Loucy (cell line): ENCODE measurements at regions not wholly inside any gene's neighbourhood (a gene's known extent, or its start where the extent isn't known, plus 50 kb on each side); places are given as distances from the start of the nearest gene placed in this dataset.

Source experiments
- H2AFZ ChIP-seq: fragments of 200-600 bp; sonication (generic); 2 replicates; pipeline ENCODE4 v1.6.0; 2016; ENCODE audit warnings: antibody characterized with exemption, mild to moderate bottlenecking, low read length, moderate library complexity
- H3F3A ChIP-seq: fragments of 200-600 bp; 2 replicates; pipeline ENCODE4 v1.6.0; 2016; ENCODE audit warnings: antibody characterized with exemption, low read depth, mild to moderate bottlenecking
- H3K27me3 ChIP-seq: fragments of 200-600 bp; sonication (generic); 2 replicates; pipeline ENCODE4 v1.6.1; 2014; ENCODE audit warnings: low read length, mild to moderate bottlenecking; ENCODE audit not compliant: insufficient read depth, poor library complexity, severe bottlenecking
- H3K36me3 ChIP-seq: fragments of 200-600 bp; sonication (generic); 2 replicates; pipeline ENCODE4 v1.6.1; 2016; ENCODE audit warnings: low read length; ENCODE audit not compliant: insufficient read depth
- H3K4me1 ChIP-seq: fragments of 200-600 bp; sonication (generic); 2 replicates; pipeline ENCODE4 v1.5.1; 2014; ENCODE audit warnings: low read length, mild to moderate bottlenecking; ENCODE audit not compliant: insufficient read depth, poor library complexity, severe bottlenecking
- H3K4me2 ChIP-seq: fragments of 200-600 bp; sonication (generic); 2 replicates; pipeline ENCODE4 v1.6.0; 2014; ENCODE audit warnings: antibody characterized with exemption, low read length, low read depth, mild to moderate bottlenecking; ENCODE audit not compliant: poor library complexity, severe bottlenecking
- H3K4me3 ChIP-seq: fragments of 200-600 bp; sonication (generic); 2 replicates; pipeline ENCODE4 v1.5.1; 2014; ENCODE audit warnings: low read length, mild to moderate bottlenecking, mixed read lengths; ENCODE audit not compliant: poor library complexity, severe bottlenecking
- H3K79me2 ChIP-seq: fragments of 200-600 bp; sonication (generic); 2 replicates; pipeline ENCODE4 v1.6.1; 2014; ENCODE audit warnings: low read length; ENCODE audit not compliant: insufficient read depth
- H3K9ac ChIP-seq: fragments of 200-600 bp; sonication (generic); 2 replicates; pipeline ENCODE4 v1.6.0; 2014; ENCODE audit warnings: mild to moderate bottlenecking, low read depth, low read length, moderate library complexity; ENCODE audit not compliant: poor library complexity, severe bottlenecking
- H3K9me2 ChIP-seq: fragments of 200-600 bp; sonication (generic); replicated peaks from 2 replicates; pipeline ENCODE4 v1.6.1; 2016; ENCODE audit warnings: low read depth, low read length, mixed read lengths
- H3K9me3 ChIP-seq: fragments of 200-600 bp; sonication (generic); 2 replicates; pipeline ENCODE4 v1.6.1; 2014; ENCODE audit warnings: mild to moderate bottlenecking, antibody characterized with exemption, low read length, low read depth; ENCODE audit not compliant: insufficient read depth
- H4K20me1 ChIP-seq: fragments of 200-600 bp; sonication (generic); 2 replicates; pipeline ENCODE4 v1.6.0; 2014; ENCODE audit warnings: antibody characterized with exemption, low read length, mild to moderate bottlenecking; ENCODE audit not compliant: insufficient read depth, poor library complexity, severe bottlenecking
- EZH2phosphoT487 ChIP-seq: fragments of 200-600 bp; IDR thresholded peaks from 2 replicates; pipeline ENCODE4 v1.6.1; 2018; ENCODE audit warnings: antibody characterized with exemption, mild to moderate bottlenecking, moderate library complexity, borderline replicate concordance
- TF ChIP-seq, protein P1 (sequence below): fragments of 200-600 bp; sonication (generic); conservative IDR thresholded peaks from 2 replicates; pipeline ENCODE4 v1.5.1; 2014; ENCODE audit warnings: mild to moderate bottlenecking, antibody characterized with exemption, low read length

DNA sequence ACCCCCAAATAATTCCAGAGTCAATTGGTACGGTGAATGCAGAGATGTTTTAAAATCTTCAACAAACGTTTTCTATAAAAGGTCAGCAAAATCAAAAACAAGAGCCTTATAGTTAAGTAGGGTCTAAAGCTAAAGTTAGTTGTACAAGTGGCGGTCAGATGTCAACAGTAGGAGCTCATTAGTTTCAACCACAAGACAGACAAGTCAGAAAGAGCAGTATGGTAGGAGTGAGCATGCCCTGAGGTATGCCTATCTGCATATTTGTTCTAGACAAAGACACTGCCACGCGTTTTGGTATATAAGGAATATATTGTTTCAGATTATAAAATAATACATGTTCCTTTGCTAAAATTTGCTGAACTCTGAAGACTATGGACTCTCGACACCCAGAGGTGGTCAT, 431.5 kb upstream of the KIF2B start:
- Histone ChIP-seq H3K4me1 (no peaks in the 10 kb centered on the region), H3K9me3 (no peaks in the 10 kb centered on the region), H3K9ac (no peak overlapping the region), H3K4me2 (no peak overlapping the region), H3K79me2 (no peaks in the 10 kb centered on the region), H3K4me3 (no peak overlapping the region), H3K36me3 (no peaks in the 10 kb centered on the region; the same call in 1 of the 2 replicates), H2AFZ (no peak overlapping the region), H4K20me1 (no peaks in the 10 kb centered on the region), H3K9me2 (no peaks in the 10 kb centered on the region), H3K27me3 (no peaks in the 10 kb centered on the region), H3F3A (no peaks in the 10 kb centered on the region)
- TF ChIP-seq EZH2phosphoT487, result no peak
- TF ChIP-seq, protein P1, sequence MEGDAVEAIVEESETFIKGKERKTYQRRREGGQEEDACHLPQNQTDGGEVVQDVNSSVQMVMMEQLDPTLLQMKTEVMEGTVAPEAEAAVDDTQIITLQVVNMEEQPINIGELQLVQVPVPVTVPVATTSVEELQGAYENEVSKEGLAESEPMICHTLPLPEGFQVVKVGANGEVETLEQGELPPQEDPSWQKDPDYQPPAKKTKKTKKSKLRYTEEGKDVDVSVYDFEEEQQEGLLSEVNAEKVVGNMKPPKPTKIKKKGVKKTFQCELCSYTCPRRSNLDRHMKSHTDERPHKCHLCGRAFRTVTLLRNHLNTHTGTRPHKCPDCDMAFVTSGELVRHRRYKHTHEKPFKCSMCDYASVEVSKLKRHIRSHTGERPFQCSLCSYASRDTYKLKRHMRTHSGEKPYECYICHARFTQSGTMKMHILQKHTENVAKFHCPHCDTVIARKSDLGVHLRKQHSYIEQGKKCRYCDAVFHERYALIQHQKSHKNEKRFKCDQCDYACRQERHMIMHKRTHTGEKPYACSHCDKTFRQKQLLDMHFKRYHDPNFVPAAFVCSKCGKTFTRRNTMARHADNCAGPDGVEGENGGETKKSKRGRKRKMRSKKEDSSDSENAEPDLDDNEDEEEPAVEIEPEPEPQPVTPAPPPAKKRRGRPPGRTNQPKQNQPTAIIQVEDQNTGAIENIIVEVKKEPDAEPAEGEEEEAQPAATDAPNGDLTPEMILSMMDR, result no peak

DNA sequence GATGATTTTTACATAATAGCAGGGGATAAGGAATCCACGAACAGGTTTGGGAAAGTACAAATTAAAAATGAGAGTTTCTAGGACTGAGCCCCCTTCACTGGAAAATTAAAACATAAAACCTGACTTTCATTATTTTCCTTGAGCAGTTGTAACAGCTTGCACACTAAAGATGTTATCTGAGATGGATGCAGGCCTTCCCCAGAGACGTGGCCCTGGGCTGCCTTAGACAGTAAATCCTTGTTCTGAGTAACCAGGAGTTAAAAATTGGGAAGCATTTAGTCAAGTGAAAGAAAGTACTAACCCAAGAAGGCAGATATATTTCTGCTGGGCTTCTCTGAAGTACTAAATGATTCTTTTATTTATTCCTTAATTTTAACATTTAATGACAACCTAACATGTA, 432.2 kb upstream of the KIF2B start:
- Histone ChIP-seq H3K4me2 (no peak overlapping the region), H3K4me3 (no peak overlapping the region), H3K36me3 (no peaks in the 10 kb centered on the region; the same call in 1 of the 2 replicates), H3K4me1 (no peaks in the 10 kb centered on the region), H3F3A (no peaks in the 10 kb centered on the region), H3K9me2 (no peaks in the 10 kb centered on the region), H3K9ac (no peak overlapping the region), H3K9me3 (no peaks in the 10 kb centered on the region), H2AFZ (no peak overlapping the region), H4K20me1 (no peaks in the 10 kb centered on the region), H3K79me2 (no peaks in the 10 kb centered on the region), H3K27me3 (no peaks in the 10 kb centered on the region)
- TF ChIP-seq, protein P1, result no peak
- no peak for TF ChIP-seq EZH2phosphoT487

DNA sequence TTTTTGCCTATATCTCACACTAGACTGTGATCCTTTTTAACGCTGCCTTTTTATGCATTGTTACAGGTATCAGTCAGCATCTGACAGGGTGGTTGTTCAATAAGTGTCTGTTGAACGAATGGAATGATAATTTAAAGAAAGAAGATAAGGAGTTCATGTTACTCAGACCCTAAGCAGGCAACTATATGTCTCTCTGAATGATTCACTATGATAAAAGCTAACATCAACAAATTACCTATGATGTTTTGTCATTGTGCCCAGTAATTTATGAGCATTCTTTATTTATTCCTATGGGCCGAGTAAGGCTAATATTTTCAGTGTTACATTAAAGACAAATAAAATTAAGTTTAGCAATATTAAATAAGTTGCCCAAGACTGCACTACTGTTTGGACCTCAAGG, 435.0 kb upstream of the KIF2B start:
- H2AFZ ChIP-seq, result no peak overlapping the region
- no peaks in the 10 kb centered on the region; the same call in 1 of the 2 replicates for H3K36me3 ChIP-seq
- TF ChIP-seq EZH2phosphoT487, result no peak
- TF ChIP-seq, protein P1, result no peak
- H3K4me2 ChIP-seq, result no peak overlapping the region
- no peaks in the 10 kb centered on the region for H3K27me3 ChIP-seq
- no peaks in the 10 kb centered on the region for H3K79me2 ChIP-seq
- H3F3A ChIP-seq, result no peaks in the 10 kb centered on the region
- no peaks in the 10 kb centered on the region for H4K20me1 ChIP-seq
- no peak overlapping the region for H3K9ac ChIP-seq
- no peaks in the 10 kb centered on the region for H3K4me1 ChIP-seq
- no peaks in the 10 kb centered on the region for H3K9me2 ChIP-seq
- no peaks in the 10 kb centered on the region for H3K9me3 ChIP-seq
- H3K4me3 ChIP-seq, result no peak overlapping the region
